Sciatic nerve (tissue), 2 donors: ENCODE measurements at regions not wholly inside any gene's neighbourhood (a gene's known extent, or its start where the extent isn't known, plus 50 kb on each side); places are given as distances from the start of the nearest gene placed in this dataset.
"Not testable (repeated sequence)": the region's sequence is repeated elsewhere in the genome, so short reads cannot be mapped to it uniquely, and the experiment has no call there.

Experiments
- ATAC-seq: fragments of 200-7000 bp; cut with Tn5 transposase; one replicate; pipeline ENCODE4 v1.9.1; 2020; ENCODE audit warnings: mild to moderate bottlenecking, moderate library complexity
- DNase-seq: peaks from one replicate; pipeline ENCODE4 v3.0.0-alpha.2; 2020; ENCODE audit warnings: low spot score
- intact Hi-C: fragments of 100-400 bp; cut with DNase I; formaldehyde crosslinking; loops from one replicate; pipeline ENCODE4 v1.14.2; 2022
- donor health status: DM: no; HTN: no; CAD: no.
- donor health status: DM: no; HTN: no; CAD: no.

DNA sequence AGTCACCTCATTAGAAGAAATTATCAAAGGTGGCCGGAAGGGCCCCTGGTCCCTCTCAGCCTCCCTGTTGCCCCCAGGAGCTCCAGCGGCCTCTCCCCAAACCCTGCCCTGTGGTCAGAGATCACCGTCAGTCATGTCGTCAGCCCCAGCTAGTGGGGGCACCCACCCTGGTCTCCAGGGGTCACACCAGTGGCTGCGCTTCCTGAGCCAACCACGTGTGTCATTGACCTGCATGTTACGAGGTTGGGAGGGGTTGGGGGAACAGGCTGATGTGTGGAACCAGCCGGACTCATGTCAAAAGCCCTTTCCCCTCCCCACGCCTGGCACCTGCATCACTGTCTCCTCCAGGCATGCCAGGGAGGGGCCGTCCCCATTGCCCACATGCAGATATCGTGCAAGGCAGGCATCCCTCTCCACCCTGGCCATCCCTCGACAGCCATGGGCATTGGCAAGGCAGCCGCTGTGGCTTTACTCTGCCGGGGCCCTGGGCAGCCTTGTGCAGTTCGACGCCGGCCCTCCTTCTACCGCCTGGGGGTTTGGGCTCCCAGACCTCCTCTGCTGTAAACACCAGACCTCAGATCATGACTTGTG lies 128.7 kb downstream of the CRYAA start:
- DNase-seq = no peak
- no peak for ATAC-seq
- intact Hi-C loops = no loop called here

DNA sequence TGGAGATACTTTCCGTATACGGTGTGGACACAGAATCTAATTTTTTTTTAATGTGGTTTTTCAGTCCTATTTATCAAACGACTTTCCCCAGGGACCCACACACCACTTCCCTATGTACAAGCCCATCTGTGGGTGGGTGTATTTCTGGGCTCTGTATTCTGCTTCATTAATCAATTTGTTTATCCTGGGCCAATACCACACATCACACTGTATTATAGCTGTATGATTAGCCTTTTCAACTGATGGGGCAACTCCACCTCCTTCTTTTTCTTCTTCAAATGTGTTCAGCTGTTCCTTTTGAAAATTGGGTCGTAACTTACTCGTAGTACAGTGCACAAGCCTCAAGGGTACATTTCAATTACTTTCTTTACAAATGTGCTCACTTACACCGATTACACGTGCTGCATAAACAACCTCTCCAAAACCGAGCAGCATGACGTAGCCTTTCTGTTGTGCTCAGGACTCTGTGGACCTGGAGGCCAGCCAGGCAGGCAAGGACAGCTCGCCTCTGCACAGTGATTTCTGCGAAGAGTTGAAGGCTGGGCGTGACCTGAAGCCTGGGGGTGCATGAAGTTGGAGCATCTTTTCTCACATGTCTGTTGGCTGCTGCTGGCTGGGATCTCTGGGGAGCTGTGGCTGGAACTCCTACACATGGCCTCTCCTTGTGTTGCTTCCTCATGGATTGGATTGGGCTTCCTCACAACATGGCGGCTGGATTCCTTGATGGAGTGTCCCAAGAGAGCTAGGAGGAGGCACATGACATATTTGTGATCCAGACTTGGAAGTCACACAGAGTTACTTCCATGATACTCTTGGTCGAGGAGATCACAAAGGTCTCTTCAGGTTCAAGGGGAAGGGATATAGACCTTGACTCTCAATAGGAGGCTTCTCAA lies 126.5 kb downstream of the CRYAA start:
- DNase-seq (no peak), ATAC-seq (no peak)
- intact Hi-C loops = no loop called here

DNA sequence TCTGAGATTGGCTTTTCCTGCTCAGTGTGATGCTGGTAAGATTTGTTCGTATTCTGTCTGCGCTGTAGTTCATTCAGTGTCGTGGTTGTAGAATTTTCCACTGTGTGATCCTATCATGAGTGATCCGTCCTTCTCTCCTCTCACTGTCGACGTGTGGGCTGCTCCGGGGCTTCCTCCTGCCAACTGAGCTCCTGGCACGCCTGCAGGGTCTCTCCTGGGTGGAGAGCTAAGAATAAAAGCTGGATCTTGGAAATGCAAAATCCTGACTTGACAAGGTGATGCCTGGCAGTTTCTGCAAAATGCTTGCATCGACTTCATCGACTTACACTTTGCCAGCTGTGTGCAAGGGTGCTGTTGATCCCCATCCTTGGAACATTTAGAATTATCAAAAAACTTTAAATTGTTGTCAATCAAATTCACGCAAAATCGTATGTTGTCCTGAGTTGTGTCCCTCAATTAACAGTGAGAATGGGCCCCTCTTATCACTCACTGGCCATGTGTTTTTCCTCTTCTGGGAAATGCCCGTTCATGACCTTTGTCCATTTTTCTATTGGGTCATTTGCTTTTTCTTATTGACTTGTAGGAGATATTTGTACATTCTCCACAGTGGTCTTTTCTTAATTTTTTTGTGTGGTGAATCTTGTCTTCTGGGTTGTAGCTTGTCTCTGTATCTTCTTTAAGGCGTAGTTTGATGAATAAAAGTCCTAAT lies 125.5 kb downstream of the CRYAA start:
- intact Hi-C loops = no loop called here
- no peak for DNase-seq

DNA sequence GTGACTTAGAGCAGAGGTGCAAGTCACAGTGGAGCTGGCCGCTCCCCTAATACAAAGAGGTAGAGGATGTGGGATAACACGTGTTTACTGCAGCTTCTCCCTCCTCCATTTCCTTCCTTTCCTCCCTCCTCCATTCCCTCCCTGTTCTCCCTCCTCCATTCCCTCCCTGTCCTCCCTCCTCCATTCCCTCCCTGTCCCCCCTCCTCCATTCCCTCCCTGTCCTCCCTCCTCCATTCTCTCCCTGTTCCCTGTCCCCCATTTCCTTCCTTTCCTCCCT lies 124.0 kb downstream of the CRYAA start:
- ATAC-seq = no peak
- intact Hi-C loops = no loop called here
- no peak for DNase-seq

More for the DNA sequence above, 125.5 kb downstream of the CRYAA start:
- ATAC-seq = no peak

DNA sequence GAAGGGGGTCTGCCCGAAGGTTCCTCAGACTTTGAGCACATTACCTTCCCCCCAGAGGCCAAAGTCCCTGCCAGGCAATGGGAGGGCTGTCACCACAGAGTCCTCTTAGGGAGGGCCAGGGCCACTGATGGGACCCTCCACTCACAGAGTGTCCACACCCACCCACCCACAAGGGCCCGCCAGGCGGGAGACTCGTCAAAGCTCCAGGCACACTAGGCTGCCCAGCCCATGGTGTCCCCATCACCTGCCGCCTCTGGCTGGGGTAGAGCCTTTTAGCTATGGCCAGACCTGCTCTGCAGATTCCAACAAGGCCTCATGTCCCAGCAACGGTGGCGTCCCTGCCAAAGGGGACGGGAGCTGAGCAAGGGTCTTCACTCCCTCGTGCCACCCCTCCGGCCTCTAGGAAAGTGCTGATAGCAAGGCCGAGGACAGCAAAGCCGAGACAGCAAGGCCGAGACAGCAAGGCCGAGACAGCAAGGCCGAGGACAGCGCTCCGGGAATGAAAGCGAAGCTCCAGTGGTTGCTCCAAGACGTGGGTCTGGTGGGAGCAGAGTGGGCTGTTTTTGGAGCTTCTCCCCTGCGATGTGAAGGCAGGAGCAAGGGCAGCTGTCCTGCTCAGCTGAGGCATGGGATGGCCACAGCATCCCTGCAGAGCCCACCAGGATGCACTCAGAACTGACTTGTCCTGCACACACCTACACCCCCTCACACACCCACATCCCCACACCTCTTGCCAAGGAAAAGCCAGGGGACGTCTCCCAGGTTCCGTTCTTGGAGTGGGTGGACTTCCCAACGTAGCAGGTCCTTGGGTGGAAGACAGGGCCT lies 123.4 kb downstream of the CRYAA start:
- ATAC-seq (no peak), DNase-seq (no peak)
- intact Hi-C loops = no loop called here

DNA sequence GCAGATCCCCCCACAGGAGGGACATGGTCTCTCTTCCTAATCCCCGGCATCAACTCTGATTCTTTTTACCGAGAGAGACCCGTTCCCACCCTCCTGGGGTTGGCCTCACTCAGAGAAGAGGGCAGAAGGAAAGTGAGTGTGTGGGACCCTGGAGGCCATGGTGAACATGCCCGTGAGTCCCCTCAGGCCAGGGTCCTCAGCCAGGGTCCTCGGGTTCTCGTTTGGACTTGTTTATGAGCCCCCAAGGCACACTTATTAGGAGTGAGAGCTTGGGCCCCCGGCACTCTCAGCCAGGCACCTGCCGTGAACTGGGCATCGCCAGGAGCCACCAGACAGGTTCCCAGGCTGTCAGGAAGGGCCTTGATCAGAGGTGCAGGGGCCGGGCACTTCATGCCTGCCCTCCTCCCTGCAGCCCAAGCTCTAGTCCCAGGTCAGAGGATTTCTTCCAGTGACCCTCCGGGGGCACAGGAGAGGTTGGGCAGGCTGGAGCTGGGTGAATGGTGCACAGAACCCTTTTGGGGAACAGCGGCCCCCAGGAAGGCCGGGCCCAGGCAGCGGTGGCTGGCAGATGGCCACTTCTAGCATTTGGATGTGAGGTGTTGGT lies 122.6 kb downstream of the CRYAA start:
- no peak for ATAC-seq
- DNase-seq = no peak
- intact Hi-C loops = no loop called here

DNA sequence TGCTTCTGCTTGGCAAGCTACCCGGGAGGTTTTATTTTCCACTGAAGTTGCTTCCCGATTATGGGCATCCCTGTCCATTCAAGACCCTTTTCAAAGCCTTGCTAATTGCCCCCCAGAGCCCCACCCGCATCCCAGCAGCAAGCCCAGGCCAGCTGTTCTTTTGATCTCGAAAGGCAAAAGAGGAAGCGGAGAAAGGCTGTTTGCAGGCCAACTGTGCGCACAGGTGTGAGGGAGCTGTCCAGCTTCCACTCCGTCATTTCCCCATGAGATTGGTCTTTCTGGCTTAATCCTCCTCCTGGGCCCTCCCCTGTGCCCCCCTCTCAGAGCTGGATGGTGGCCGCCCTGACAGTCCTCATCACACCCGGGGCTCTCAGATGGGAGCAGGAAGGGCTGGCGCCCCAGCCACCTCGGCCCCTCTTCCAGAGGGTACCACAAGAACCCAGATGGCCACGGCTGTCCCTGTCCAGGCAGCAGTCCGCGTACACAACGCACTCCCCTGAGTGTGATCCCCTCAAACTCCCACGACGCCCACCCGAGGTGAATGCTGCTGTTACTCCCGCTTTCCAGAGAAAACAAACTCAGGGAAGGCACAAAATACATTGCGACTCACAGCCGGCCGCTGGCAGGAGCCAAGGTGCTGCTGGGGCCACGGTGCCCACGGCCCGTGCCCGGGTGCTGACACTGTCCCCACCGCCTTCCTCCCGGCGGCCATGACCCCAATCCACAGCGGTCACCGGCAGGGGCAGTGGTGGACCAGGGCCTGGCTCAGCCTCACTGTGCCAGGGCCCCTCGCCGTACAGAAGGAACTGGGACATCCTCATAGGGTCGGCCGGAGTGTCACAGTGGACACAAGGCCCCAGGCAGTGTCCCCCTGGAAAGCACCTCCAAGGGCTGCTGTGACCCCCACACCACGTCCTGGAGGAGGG lies 121.9 kb downstream of the CRYAA start:
- intact Hi-C loops = no loop called here
- no peak for ATAC-seq
- no peak for DNase-seq

DNA sequence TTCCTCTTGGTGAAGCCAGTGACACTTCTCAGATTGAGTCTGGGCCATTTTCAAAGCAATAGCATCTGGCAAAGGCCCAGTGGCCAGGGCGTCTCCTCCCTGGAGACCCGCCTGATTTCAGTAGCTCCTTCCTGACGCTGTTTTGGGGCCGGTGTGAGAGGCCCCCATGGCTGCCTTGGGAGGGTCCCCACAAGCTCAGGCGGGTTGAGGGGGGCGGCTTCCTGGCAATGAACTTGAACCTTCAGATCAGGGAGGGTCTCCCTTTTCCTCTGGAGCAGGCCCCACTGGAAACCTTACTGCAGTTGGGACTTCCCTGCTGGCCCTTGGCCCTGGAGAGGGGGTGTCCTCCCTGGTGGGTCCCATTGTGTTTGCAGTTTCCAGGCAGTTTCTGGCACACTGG lies 121.2 kb downstream of the CRYAA start:
- ATAC-seq (no peak), DNase-seq (no peak)
- intact Hi-C loops = no loop called here

DNA sequence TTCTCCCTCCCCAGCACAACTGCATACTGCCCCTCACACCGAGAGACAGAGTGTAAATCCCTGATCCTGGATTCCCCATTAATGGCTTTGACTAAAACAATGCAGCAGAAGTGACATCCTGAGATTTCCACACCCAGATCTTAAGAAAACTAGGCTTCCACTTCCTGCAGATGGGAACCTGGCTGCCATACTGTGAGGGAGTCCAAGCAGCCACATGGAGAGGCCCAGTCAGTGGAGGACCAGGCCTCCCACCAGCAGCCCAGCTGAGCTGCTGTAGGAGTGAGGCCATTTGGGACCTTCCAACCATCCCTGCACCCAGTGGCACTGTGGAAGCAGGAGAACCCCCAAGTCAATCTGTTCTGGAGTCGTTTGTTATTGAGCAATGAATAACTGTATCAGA lies 120.6 kb downstream of the CRYAA start:
- DNase-seq (no peak), ATAC-seq (no peak)
- intact Hi-C loops = no loop called here

DNA sequence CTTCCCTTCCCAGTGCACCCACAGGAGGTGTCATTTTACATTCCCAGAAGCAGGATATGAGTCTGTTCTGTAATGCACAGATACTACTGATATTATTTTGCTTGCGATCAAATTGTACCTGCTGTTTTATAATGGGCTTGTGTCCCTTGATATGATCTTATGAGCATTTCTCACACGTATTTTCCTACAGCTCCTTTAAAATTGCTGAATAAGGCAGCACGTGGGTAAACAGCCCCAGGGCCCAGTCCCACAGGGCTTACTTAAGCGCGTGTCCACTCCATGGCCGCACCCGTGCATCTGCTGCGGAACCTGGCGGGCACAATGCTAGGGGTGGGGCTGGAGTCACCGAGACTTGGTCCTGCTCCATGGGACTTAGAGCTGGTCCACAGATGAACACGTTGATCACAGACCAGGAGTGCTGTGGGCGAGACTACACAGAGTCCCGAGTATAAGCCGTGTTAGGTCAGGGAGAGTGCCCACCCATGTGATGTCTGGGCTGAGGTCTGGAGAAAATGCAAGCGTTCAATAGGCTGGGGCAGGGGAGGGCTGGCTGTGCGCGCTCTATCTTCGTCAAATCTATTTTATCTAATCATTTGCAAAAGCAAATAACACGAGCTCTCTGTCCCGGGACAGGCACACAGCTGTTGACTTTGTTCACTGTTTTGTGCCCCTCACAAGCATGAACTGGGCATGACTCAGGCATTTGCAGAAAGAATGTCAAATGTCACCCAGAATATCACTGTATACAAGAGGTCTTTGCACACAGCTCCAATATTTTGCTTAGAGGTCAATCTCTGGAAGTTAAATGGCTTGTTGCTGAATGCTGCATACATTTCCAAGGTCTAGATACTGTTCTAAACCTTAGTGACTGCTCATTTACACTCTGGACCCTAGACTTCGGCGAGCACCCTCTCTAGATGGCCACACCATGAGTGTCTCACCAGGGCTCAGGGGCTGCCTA lies 119.3 kb downstream of the CRYAA start:
- DNase-seq (no peak), ATAC-seq (peak; percentile 77)
- intact Hi-C loops = no loop called here

DNA sequence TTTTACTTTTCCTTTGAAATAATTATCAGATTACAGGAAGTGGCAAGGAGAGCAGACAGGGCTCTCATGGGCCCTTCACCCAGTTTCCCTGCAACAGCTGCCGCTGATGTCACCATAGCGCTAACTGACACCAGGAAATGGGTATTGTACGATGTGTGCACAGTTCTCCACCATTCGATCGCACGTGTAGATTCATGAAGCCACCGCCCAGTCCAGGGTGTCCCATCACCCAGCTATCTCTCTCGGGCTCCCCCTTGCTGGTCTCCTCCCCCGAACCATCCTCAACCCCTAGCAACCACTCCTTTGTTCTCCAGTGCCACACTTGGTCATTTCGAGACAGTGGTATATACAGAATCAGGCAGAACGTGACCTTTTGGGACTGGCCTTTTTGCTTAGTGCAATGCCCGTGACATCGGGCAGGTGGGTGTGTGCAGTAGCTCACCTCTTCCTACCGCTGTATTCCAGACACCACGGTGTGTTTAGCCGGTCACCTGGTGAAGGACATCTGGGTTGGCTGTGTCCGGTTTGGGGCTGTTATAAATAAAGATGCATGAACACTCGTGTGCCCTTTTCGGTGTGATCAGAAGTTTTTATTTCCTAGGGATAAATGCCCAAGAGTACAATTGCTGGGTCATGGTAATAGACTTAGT lies 118.4 kb downstream of the CRYAA start:
- intact Hi-C loops = no loop called here
- DNase-seq (no peak), ATAC-seq (no peak)

DNA sequence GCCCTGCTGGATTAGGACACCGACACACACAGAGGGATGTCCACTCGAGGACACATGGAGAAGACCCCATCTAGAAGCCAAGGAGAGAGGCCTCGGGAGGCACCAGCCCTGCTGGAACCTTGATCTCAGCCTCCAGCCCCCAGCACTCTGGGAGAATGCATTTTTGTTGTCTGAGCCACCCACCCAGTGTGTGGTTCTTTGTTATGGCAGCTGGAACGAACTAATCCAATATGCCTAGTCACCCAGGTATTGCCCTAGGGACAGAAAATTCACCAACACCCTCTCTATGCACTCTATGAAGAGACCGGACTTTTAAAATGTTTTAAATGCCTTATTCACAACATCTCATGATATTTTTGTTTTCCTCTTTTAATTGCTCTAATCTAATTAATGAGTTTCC lies 117.4 kb downstream of the CRYAA start:
- DNase-seq (no peak), ATAC-seq (no peak)
- intact Hi-C loops = no loop called here

DNA sequence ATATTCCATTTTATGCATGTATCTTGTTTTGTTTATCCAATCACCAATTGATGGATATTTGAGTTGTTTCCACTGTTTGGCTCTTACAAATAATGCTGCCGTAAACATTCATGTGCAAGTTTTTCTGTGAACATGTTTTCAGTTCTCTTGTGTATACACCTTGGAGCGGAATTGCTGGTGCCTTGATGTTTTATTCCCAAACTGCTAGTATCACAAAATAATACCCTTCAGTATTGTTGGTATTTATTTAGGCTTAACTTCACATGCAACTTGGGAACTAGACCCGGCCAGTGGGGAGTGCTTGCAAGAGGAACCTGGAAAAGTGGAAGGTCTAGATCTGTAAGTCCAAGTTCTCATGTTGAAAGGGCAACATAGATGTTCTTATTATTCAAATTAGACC lies 115.9 kb downstream of the CRYAA start:
- DNase-seq (no peak), ATAC-seq (no peak)
- intact Hi-C loops = no loop called here

DNA sequence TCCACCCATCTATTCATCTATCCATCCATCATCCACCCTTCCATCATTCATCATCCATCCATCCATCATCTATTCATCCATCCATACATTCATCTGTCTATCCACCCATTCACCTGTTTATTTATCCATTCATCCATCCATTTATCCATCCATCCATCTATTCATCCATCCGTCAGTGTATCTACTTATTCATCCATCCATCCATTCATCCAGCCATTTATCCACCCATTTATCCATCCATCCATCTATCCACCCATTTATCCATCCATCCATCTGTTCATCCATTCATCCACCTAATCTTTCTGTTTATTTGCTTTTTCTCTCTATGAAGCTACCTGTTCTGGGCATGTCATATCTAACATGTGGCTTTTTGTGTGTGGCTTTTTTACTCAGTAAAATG lies 115.4 kb downstream of the CRYAA start:
- intact Hi-C loops = no loop called here
- ATAC-seq (no peak), DNase-seq (no peak)

DNA sequence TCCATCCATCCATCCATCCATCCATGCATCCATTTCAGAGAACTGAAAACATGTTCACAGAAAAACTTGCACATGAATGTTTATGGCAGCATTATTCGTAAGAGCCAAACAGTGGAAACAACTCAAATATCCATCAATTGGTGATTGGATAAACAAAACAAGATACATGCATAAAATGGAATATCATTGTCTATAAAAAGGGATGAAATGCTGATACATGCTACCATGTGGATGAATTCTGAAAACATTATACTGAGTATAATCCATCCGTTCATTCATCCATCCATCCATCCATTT lies 115.1 kb downstream of the CRYAA start:
- intact Hi-C loops, DNase-seq: not testable (repeated sequence)

DNA sequence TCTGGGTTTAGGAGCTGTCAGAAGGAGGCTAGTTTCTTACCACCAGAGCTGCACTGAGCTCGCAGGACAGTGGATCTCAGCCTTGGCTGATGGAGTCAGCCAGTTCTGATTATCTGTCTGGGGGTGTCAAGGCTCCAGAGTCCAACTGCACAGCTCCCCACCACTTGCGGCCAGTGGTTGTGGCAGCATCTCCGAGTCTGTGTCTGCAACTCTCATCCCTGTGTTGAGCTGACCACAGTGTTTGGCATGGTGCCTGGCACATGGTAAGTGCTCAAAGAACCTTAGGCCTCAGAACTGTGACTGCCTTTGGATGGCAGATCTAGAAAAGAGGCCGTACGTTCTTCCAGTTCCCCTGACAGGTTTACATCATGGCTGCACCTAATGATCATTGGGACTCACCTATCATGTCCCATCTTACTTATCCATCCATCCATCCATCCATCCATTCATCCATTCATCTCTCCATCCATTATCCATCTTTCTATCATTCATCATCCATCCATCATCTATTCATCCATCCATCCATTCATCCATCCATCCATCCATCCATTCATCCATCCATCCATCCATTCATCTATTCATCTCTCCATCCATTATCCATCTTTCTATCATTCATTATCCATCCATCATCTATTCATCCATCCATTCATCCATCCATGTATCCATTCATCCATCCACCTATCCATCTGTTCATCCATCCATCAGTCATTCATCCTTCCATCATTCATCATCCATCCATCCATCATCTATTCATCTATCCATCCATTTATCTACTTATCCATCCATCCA lies 114.5 kb downstream of the CRYAA start:
- ATAC-seq = no peak
- intact Hi-C loops = no loop called here

More for the DNA sequence above, 115.1 kb downstream of the CRYAA start:
- not testable (repeated sequence) for ATAC-seq

More for the DNA sequence above, 114.5 kb downstream of the CRYAA start:
- no peak for DNase-seq
